HUES6 (cell line): ENCODE measurements at regions not wholly inside any gene's neighbourhood (a gene's known extent, or its start where the extent isn't known, plus 50 kb on each side); places are given as distances from the start of the nearest gene placed in this dataset.

ENCODE experiments used
- H3K27ac ChIP-seq: 2 replicates; pipeline ENCODE4 v1.7.0; 2013; ENCODE audit warnings: low read depth, mild to moderate bottlenecking, low read length, inconsistent platforms
- H3K27me3 ChIP-seq: 2 replicates; pipeline ENCODE4 v1.6.1; 2013; ENCODE audit warnings: low read length; ENCODE audit not compliant: control insufficient read depth, insufficient read depth
- H3K36me3 ChIP-seq: 2 replicates; pipeline ENCODE4 v1.6.1; 2013; ENCODE audit warnings: low read length; ENCODE audit not compliant: control insufficient read depth, insufficient read depth
- H3K4me1 ChIP-seq: 2 replicates; pipeline ENCODE4 v1.6.1; 2013; ENCODE audit warnings: low read length; ENCODE audit not compliant: control insufficient read depth, insufficient read depth
- H3K4me3 ChIP-seq: 2 replicates; pipeline ENCODE4 v1.5.1; 2013; ENCODE audit warnings: low read depth, low read length
- H3K9ac ChIP-seq: one replicate; pipeline ENCODE4 v1.6.1; 2013; ENCODE audit warnings: mild to moderate bottlenecking, low read length
- H3K9me3 ChIP-seq: 2 replicates; pipeline ENCODE4 v1.6.1; 2013; ENCODE audit warnings: low read depth, low read length; ENCODE audit not compliant: control insufficient read depth, insufficient read depth

GRCh38 chr2:78701546-78701945 lies 324.0 kb upstream of the REG3G start:
- H3K9ac ChIP-seq, result no peak overlapping the region
- H3K27ac ChIP-seq, result no peak overlapping the region
- H3K36me3 ChIP-seq, result no peaks in the 10 kb centered on the region
- no peaks in the 10 kb centered on the region for H3K9me3 ChIP-seq
- H3K27me3 ChIP-seq, result no peaks in the 10 kb centered on the region
- no peak overlapping the region for H3K4me3 ChIP-seq
- no peaks in the 10 kb centered on the region for H3K4me1 ChIP-seq

GRCh38 chr2:78707776-78708386 lies 317.6 kb upstream of the REG3G start:
- no peak overlapping the region for H3K27ac ChIP-seq
- H3K4me1 ChIP-seq, result no peaks in the 10 kb centered on the region
- no peak overlapping the region for H3K9ac ChIP-seq
- H3K27me3 ChIP-seq, result no peaks in the 10 kb centered on the region
- no peaks in the 10 kb centered on the region for H3K36me3 ChIP-seq
- peaks cover 2% of the 10 kb centered on the region; the same call in 1 of the 2 replicates for H3K9me3 ChIP-seq
- H3K4me3 ChIP-seq, result no peak overlapping the region

GRCh38 chr2:78710632-78711375 lies 314.7 kb upstream of the REG3G start:
- Histone ChIP-seq H3K27me3 (no peaks in the 10 kb centered on the region), H3K27ac (no peak overlapping the region), H3K9me3 (peaks cover 2% of the 10 kb centered on the region; the same call in 1 of the 2 replicates), H3K36me3 (no peaks in the 10 kb centered on the region), H3K9ac (no peak overlapping the region), H3K4me3 (no peak overlapping the region), H3K4me1 (no peaks in the 10 kb centered on the region)

- H3K4me3 ChIP-seq, result no peak overlapping the region
- H3K4me1 ChIP-seq, result peaks cover 13% of the 10 kb centered on the region
- H3K9ac ChIP-seq, result no peak overlapping the region
- H3K27ac ChIP-seq, result no peak overlapping the region
- no peaks in the 10 kb centered on the region for H3K36me3 ChIP-seq
- H3K27me3 ChIP-seq, result no peaks in the 10 kb centered on the region
- H3K9me3 ChIP-seq, result no peaks in the 10 kb centered on the region
These were observed 310.2 kb upstream of the REG3G start for GRCh38 chr2:78715293-78715692.

- H3K9me3 ChIP-seq, result no peaks in the 10 kb centered on the region
- H3K36me3 ChIP-seq, result no peaks in the 10 kb centered on the region
- H3K27ac ChIP-seq, result no peak overlapping the region
- H3K4me1 ChIP-seq, result peaks cover 13% of the 10 kb centered on the region
- no peak overlapping the region for H3K9ac ChIP-seq
- no peak overlapping the region for H3K4me3 ChIP-seq
- H3K27me3 ChIP-seq, result no peaks in the 10 kb centered on the region
These were observed 307.5 kb upstream of the REG3G start for GRCh38 chr2:78718024-78718423.

GRCh38 chr2:78718473-78718872 lies 307.0 kb upstream of the REG3G start:
- Histone ChIP-seq H3K27me3 (no peaks in the 10 kb centered on the region), H3K36me3 (no peaks in the 10 kb centered on the region), H3K4me1 (peaks cover 13% of the 10 kb centered on the region), H3K9me3 (no peaks in the 10 kb centered on the region), H3K4me3 (no peak overlapping the region), H3K27ac (no peak overlapping the region), H3K9ac (no peak overlapping the region)

GRCh38 chr2:78721355-78722033 lies 304.0 kb upstream of the REG3G start:
- Histone ChIP-seq H3K27ac (no peak overlapping the region), H3K4me1 (peaks cover 13% of the 10 kb centered on the region), H3K36me3 (no peaks in the 10 kb centered on the region), H3K4me3 (no peak overlapping the region), H3K9ac (no peak overlapping the region), H3K9me3 (no peaks in the 10 kb centered on the region), H3K27me3 (no peaks in the 10 kb centered on the region)

- no peaks in the 10 kb centered on the region for H3K36me3 ChIP-seq
- H3K27ac ChIP-seq, result no peak overlapping the region
- H3K4me3 ChIP-seq, result no peak overlapping the region
- H3K4me1 ChIP-seq, result no peaks in the 10 kb centered on the region
- H3K27me3 ChIP-seq, result no peaks in the 10 kb centered on the region
- peaks cover 6% of the 10 kb centered on the region for H3K9me3 ChIP-seq
- H3K9ac ChIP-seq, result no peak overlapping the region
These were observed 291.3 kb upstream of the REG3G start for GRCh38 chr2:78734221-78734620.

GRCh38 chr2:78739282-78739681 lies 286.2 kb upstream of the REG3G start:
- peaks cover 12% of the 10 kb centered on the region for H3K9me3 ChIP-seq
- no peak overlapping the region for H3K4me3 ChIP-seq
- no peak overlapping the region for H3K27ac ChIP-seq
- no peaks in the 10 kb centered on the region for H3K4me1 ChIP-seq
- H3K36me3 ChIP-seq, result no peaks in the 10 kb centered on the region
- H3K9ac ChIP-seq, result no peak overlapping the region
- no peaks in the 10 kb centered on the region for H3K27me3 ChIP-seq

- Histone ChIP-seq H3K9me3 (no peaks in the 10 kb centered on the region), H3K4me3 (no peak overlapping the region), H3K27ac (no peak overlapping the region), H3K4me1 (no peaks in the 10 kb centered on the region), H3K36me3 (no peaks in the 10 kb centered on the region), H3K27me3 (no peaks in the 10 kb centered on the region), H3K9ac (no peak overlapping the region)
These were observed 275.9 kb upstream of the REG3G start for GRCh38 chr2:78749638-78750037.

- H3K27me3 ChIP-seq, result no peaks in the 10 kb centered on the region
- H3K9ac ChIP-seq, result no peak overlapping the region
- no peak overlapping the region for H3K27ac ChIP-seq
These were observed 275.3 kb upstream of the REG3G start for GRCh38 chr2:78750219-78750618.

More at GRCh38 chr2:78750219-78750618, 275.3 kb upstream of the REG3G start:
- Histone ChIP-seq H3K9me3 (no peaks in the 10 kb centered on the region), H3K4me1 (no peaks in the 10 kb centered on the region), H3K4me3 (no peak overlapping the region), H3K36me3 (no peaks in the 10 kb centered on the region)
